H1 (cell line): ENCODE measurements at regions not wholly inside any gene's neighbourhood (a gene's known extent, or its start where the extent isn't known, plus 50 kb on each side); places are given as distances from the start of the nearest gene placed in this dataset.

Experiments
- SIRT6 ChIP-seq: IDR thresholded peaks from one replicate; pipeline ENCODE4 v1.7.1; 2012; ENCODE audit warnings: low read length, inconsistent platforms
- TF ChIP-seq, protein P1 (sequence below): fragments of 300-600 bp; sonication (generic); IDR thresholded peaks from 2 replicates; pipeline ENCODE4 v1.7.1; 2012; ENCODE audit warnings: low read length, moderate library complexity, mild to moderate bottlenecking, inconsistent platforms; ENCODE audit not compliant: insufficient replicate concordance

DNA sequence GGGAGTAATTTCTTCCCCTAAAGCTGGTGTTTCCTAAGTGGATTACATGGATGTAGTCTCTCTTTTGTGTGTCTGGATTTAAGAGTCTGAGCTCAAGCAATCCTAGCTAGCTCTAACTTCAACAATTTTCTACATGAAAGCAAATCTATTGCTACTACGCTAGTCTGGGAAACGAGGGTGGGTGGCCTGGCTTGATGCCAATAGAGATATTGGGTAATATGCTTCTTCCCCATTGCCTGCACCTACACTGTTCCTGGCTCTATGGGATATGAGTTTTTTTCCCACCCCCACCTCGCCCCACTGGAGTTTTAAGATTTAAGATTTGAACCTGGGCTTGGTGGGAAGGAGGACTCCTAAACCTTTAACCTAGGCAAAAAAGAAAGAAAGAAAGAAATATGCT is 158.8 kb downstream of the RBM46 start (continued):
- TF ChIP-seq, protein P1, sequence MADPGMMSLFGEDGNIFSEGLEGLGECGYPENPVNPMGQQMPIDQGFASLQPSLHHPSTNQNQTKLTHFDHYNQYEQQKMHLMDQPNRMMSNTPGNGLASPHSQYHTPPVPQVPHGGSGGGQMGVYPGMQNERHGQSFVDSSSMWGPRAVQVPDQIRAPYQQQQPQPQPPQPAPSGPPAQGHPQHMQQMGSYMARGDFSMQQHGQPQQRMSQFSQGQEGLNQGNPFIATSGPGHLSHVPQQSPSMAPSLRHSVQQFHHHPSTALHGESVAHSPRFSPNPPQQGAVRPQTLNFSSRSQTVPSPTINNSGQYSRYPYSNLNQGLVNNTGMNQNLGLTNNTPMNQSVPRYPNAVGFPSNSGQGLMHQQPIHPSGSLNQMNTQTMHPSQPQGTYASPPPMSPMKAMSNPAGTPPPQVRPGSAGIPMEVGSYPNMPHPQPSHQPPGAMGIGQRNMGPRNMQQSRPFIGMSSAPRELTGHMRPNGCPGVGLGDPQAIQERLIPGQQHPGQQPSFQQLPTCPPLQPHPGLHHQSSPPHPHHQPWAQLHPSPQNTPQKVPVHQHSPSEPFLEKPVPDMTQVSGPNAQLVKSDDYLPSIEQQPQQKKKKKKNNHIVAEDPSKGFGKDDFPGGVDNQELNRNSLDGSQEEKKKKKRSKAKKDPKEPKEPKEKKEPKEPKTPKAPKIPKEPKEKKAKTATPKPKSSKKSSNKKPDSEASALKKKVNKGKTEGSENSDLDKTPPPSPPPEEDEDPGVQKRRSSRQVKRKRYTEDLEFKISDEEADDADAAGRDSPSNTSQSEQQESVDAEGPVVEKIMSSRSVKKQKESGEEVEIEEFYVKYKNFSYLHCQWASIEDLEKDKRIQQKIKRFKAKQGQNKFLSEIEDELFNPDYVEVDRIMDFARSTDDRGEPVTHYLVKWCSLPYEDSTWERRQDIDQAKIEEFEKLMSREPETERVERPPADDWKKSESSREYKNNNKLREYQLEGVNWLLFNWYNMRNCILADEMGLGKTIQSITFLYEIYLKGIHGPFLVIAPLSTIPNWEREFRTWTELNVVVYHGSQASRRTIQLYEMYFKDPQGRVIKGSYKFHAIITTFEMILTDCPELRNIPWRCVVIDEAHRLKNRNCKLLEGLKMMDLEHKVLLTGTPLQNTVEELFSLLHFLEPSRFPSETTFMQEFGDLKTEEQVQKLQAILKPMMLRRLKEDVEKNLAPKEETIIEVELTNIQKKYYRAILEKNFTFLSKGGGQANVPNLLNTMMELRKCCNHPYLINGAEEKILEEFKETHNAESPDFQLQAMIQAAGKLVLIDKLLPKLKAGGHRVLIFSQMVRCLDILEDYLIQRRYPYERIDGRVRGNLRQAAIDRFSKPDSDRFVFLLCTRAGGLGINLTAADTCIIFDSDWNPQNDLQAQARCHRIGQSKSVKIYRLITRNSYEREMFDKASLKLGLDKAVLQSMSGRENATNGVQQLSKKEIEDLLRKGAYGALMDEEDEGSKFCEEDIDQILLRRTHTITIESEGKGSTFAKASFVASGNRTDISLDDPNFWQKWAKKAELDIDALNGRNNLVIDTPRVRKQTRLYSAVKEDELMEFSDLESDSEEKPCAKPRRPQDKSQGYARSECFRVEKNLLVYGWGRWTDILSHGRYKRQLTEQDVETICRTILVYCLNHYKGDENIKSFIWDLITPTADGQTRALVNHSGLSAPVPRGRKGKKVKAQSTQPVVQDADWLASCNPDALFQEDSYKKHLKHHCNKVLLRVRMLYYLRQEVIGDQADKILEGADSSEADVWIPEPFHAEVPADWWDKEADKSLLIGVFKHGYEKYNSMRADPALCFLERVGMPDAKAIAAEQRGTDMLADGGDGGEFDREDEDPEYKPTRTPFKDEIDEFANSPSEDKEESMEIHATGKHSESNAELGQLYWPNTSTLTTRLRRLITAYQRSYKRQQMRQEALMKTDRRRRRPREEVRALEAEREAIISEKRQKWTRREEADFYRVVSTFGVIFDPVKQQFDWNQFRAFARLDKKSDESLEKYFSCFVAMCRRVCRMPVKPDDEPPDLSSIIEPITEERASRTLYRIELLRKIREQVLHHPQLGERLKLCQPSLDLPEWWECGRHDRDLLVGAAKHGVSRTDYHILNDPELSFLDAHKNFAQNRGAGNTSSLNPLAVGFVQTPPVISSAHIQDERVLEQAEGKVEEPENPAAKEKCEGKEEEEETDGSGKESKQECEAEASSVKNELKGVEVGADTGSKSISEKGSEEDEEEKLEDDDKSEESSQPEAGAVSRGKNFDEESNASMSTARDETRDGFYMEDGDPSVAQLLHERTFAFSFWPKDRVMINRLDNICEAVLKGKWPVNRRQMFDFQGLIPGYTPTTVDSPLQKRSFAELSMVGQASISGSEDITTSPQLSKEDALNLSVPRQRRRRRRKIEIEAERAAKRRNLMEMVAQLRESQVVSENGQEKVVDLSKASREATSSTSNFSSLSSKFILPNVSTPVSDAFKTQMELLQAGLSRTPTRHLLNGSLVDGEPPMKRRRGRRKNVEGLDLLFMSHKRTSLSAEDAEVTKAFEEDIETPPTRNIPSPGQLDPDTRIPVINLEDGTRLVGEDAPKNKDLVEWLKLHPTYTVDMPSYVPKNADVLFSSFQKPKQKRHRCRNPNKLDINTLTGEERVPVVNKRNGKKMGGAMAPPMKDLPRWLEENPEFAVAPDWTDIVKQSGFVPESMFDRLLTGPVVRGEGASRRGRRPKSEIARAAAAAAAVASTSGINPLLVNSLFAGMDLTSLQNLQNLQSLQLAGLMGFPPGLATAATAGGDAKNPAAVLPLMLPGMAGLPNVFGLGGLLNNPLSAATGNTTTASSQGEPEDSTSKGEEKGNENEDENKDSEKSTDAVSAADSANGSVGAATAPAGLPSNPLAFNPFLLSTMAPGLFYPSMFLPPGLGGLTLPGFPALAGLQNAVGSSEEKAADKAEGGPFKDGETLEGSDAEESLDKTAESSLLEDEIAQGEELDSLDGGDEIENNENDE = no peak
- TF ChIP-seq SIRT6 = no peak
